SK-N-SH treated with all-trans-retinoic acid at 6 μM for 48 hours (cell line): ENCODE measurements at regions not wholly inside any gene's neighbourhood (a gene's known extent, or its start where the extent isn't known, plus 50 kb on each side); places are given as distances from the start of the nearest gene placed in this dataset.

Experiments
- ATAC-seq: fragments of 200-7000 bp; cut with Tn5 transposase; 3 replicates; pipeline ENCODE4 v1.9.1; 2020; ENCODE audit warnings: mild to moderate bottlenecking, moderate library complexity
- ARNTL ChIP-seq: fragments of 450-650 bp; formaldehyde crosslinking; IDR thresholded peaks from 2 replicates; pipeline ENCODE4 v1.5.0; 2020; ENCODE audit warnings: low read depth, mild to moderate bottlenecking, moderate library complexity, borderline replicate concordance
- BACH2 ChIP-seq: fragments of 250-450 bp; sonication (Bioruptor Pico); IDR thresholded peaks from 2 replicates; pipeline ENCODE4 v1.9.0; 2021; ENCODE audit warnings: mild to moderate bottlenecking, borderline replicate concordance
- CREB5 ChIP-seq: fragments of 250-450 bp; sonication (Bioruptor Pico); IDR thresholded peaks from 2 replicates; pipeline ENCODE4 v1.5.1; 2020; ENCODE audit warnings: low read depth, mild to moderate bottlenecking, moderate library complexity
- CSDC2 ChIP-seq: fragments of 250-450 bp; sonication (Bioruptor Pico); IDR thresholded peaks from 2 replicates; pipeline ENCODE4 v1.5.0; 2020; ENCODE audit warnings: mild to moderate bottlenecking, moderate library complexity
- CSRNP3 ChIP-seq: fragments of 250-450 bp; sonication (Bioruptor Pico); IDR thresholded peaks from 2 replicates; pipeline ENCODE4 v1.5.1; 2021; ENCODE audit warnings: mild to moderate bottlenecking, moderate library complexity
- GLIS3 ChIP-seq: fragments of 250-450 bp; sonication (Bioruptor Pico); IDR thresholded peaks from 2 replicates; pipeline ENCODE4 v1.5.0; 2020; ENCODE audit warnings: mild to moderate bottlenecking, moderate library complexity
- ISL1 ChIP-seq: fragments of 250-450 bp; sonication (Bioruptor Pico); IDR thresholded peaks from 2 replicates; pipeline ENCODE4 v2.1.2; 2022; ENCODE audit warnings: mild to moderate bottlenecking, moderate library complexity
- OSR1 ChIP-seq: fragments of 250-450 bp; sonication (Bioruptor Pico); IDR thresholded peaks from 2 replicates; pipeline ENCODE4 v1.8.0; 2022; ENCODE audit warnings: moderate library complexity, mild to moderate bottlenecking, inconsistent platforms
- PATZ1 ChIP-seq: fragments of 250-450 bp; sonication (Bioruptor Pico); IDR thresholded peaks from 2 replicates; pipeline ENCODE4 v1.8.0; 2020; ENCODE audit warnings: mild to moderate bottlenecking, moderate library complexity, borderline replicate concordance
- POU6F1 ChIP-seq: fragments of 250-450 bp; sonication (Bioruptor Pico); IDR thresholded peaks from 2 replicates; pipeline ENCODE4 v1.8.0; 2021; ENCODE audit warnings: low read depth, mild to moderate bottlenecking, moderate library complexity, borderline replicate concordance
- PPARA ChIP-seq: fragments of 250-450 bp; sonication (Bioruptor Pico); IDR thresholded peaks from 2 replicates; pipeline ENCODE4 v1.5.0; 2020; ENCODE audit warnings: mild to moderate bottlenecking, borderline replicate concordance
- RARB ChIP-seq: fragments of 250-450 bp; sonication (Bioruptor Pico); IDR thresholded peaks from 2 replicates; pipeline ENCODE4 v1.8.0; 2021; ENCODE audit warnings: mild to moderate bottlenecking, moderate library complexity
- TCF4 ChIP-seq: fragments of 250-450 bp; sonication (Bioruptor Pico); IDR thresholded peaks from 2 replicates; pipeline ENCODE4 v1.8.0; 2021; ENCODE audit warnings: mild to moderate bottlenecking, moderate library complexity, borderline replicate concordance
- TOX ChIP-seq: fragments of 250-450 bp; sonication (Bioruptor Pico); IDR thresholded peaks from 2 replicates; pipeline ENCODE4 v1.8.0; 2021; ENCODE audit warnings: mild to moderate bottlenecking, moderate library complexity, borderline replicate concordance
- ZC3H10 ChIP-seq: fragments of 250-450 bp; sonication (Bioruptor Pico); IDR thresholded peaks from 2 replicates; pipeline ENCODE4 v1.5.1; 2021; ENCODE audit warnings: mild to moderate bottlenecking, moderate library complexity
- ZFP3 ChIP-seq: fragments of 250-450 bp; sonication (Bioruptor Pico); IDR thresholded peaks from 2 replicates; pipeline ENCODE4 v1.5.0; 2020; ENCODE audit warnings: mild to moderate bottlenecking, moderate library complexity
- ZFP30 ChIP-seq: fragments of 450-650 bp; formaldehyde crosslinking; IDR thresholded peaks from 2 replicates; pipeline ENCODE4 v1.5.0; 2022; ENCODE audit warnings: mild to moderate bottlenecking, moderate library complexity
- ZNF565 ChIP-seq: fragments of 450-650 bp; formaldehyde crosslinking; conservative IDR thresholded peaks from 2 replicates; pipeline ENCODE4 v1.5.0; 2020; ENCODE audit warnings: low read depth, mild to moderate bottlenecking, moderate library complexity
- ZNF70 ChIP-seq: fragments of 450-650 bp; formaldehyde crosslinking; IDR thresholded peaks from 2 replicates; pipeline ENCODE4 v1.5.0; 2020; ENCODE audit warnings: mild to moderate bottlenecking, moderate library complexity
- ZNF8 ChIP-seq: fragments of 450-650 bp; formaldehyde crosslinking; IDR thresholded peaks from 2 replicates; pipeline ENCODE4 v1.5.0; 2020; ENCODE audit warnings: mild to moderate bottlenecking, moderate library complexity

- ATAC-seq, result no peak
- no peak for TF ChIP-seq BACH2 (CRISPR knock-in tag)
- no peak for TF ChIP-seq ZNF70 (CRISPR knock-in tag)
- TF ChIP-seq ZNF8 (CRISPR knock-in tag), result no peak
- TF ChIP-seq, all 23 proteins: peak for 0
Observed at GRCh38 chr7:156169474-156170370, 357.5 kb upstream of the SHH start.

- ATAC-seq, result no peak
- TF ChIP-seq TCF4 (CRISPR knock-in tag) (no peak), ZFP30 (no peak), OSR1 (CRISPR knock-in tag) (no peak), ZNF8 (CRISPR knock-in tag) (no peak), ISL1 (CRISPR knock-in tag) (no peak), ZNF565 (CRISPR knock-in tag) (no peak)
Observed at GRCh38 chr7:156168434-156168833, 356.2 kb upstream of the SHH start.

GRCh38 chr7:156167987-156168386, 355.7 kb upstream of the SHH start:
- ATAC-seq, result no peak; the same call in 2 of the 3 replicates
- TF ChIP-seq ZFP3 (CRISPR knock-in tag), result no peak
- TF ChIP-seq ZNF70 (CRISPR knock-in tag), result no peak
- no peak for TF ChIP-seq ARNTL (CRISPR knock-in tag)
- no peak for TF ChIP-seq CREB5 (CRISPR knock-in tag)
- TF ChIP-seq ISL1 (CRISPR knock-in tag), result no peak

- no peak for ATAC-seq
- TF ChIP-seq ZFP30 (no peak), CSRNP3 (CRISPR knock-in tag) (no peak), OSR1 (CRISPR knock-in tag) (no peak), POU6F1 (CRISPR knock-in tag) (no peak), PPARA (CRISPR knock-in tag) (no peak), ZNF70 (CRISPR knock-in tag) (no peak), ZC3H10 (CRISPR knock-in tag) (no peak), CSDC2 (CRISPR knock-in tag) (no peak), BACH2 (CRISPR knock-in tag) (no peak), GLIS3 (no peak), ISL1 (CRISPR knock-in tag) (no peak), ZNF565 (CRISPR knock-in tag) (no peak), PATZ1 (CRISPR knock-in tag) (no peak), CREB5 (CRISPR knock-in tag) (no peak), TOX (CRISPR knock-in tag) (no peak), ZFP3 (CRISPR knock-in tag) (no peak), RARB (CRISPR knock-in tag) (no peak)
Observed at GRCh38 chr7:156167417-156167807, 355.1 kb upstream of the SHH start.
